ENCODE measurements at regions not wholly inside any gene's neighbourhood (a gene's known extent, or its start where the extent isn't known, plus 50 kb on each side); places are given as distances from the start of the nearest gene placed in this dataset.
"Not testable (repeated sequence)": the region's sequence is repeated elsewhere in the genome, so short reads cannot be mapped to it uniquely, and the experiment has no call there.

GRCh38 chr6:18656506-18656905 is 269.4 kb downstream of the RNF144B start:
- no peak for TF ChIP-seq TAF1 (IDR thresholded peaks at IDR 0.05; ENCODE audit: low read depth, low read length)
- TF ChIP-seq POLR2AphosphoS5 (IDR thresholded peaks at IDR 0.05; ENCODE audit: low read depth, low read length), result no peak
- no peak for TF ChIP-seq POU2F2 (IDR thresholded peaks at IDR 0.05; ENCODE audit: low read depth, low read length)
- no peak for TF ChIP-seq SPI1 (IDR thresholded peaks at IDR 0.05; ENCODE audit: low read depth, low read length)
- TF ChIP-seq PAX5 (IDR thresholded peaks at IDR 0.05; ENCODE audit: insufficient read depth, low read length, severe bottlenecking), result no peak
- TF ChIP-seq POLR2A (IDR thresholded peaks at IDR 0.05; ENCODE audit: low read depth, low read length), result no peak
- DNase-seq (ENCODE audit: insufficient read length, low spot score), result no peak
- FAIRE-seq, result no peak

GRCh38 chr6:18659994-18660393 is 272.8 kb downstream of the RNF144B start:
- not testable (repeated sequence) for FAIRE-seq; DNase-seq (ENCODE audit: insufficient read length, low spot score)

GRCh38 chr6:18663011-18663410 is 275.9 kb downstream of the RNF144B start:
- no peak for DNase-seq (ENCODE audit: insufficient read length, low spot score)
- FAIRE-seq, result no peak
- TF ChIP-seq TAF1 (IDR thresholded peaks at IDR 0.05; ENCODE audit: low read depth, low read length) (no peak), PAX5 (IDR thresholded peaks at IDR 0.05; ENCODE audit: insufficient read depth, low read length, severe bottlenecking) (no peak), POU2F2 (IDR thresholded peaks at IDR 0.05; ENCODE audit: low read depth, low read length) (no peak), POLR2AphosphoS5 (IDR thresholded peaks at IDR 0.05; ENCODE audit: low read depth, low read length) (no peak), SPI1 (IDR thresholded peaks at IDR 0.05; ENCODE audit: low read depth, low read length) (no peak)

- no peak for TF ChIP-seq SPI1 (IDR thresholded peaks at IDR 0.05; ENCODE audit: low read depth, low read length)
- TF ChIP-seq TAF1 (IDR thresholded peaks at IDR 0.05; ENCODE audit: low read depth, low read length), result no peak
- TF ChIP-seq POLR2A (IDR thresholded peaks at IDR 0.05; ENCODE audit: low read depth, low read length), result no peak
- no peak for TF ChIP-seq POU2F2 (IDR thresholded peaks at IDR 0.05; ENCODE audit: low read depth, low read length)
- FAIRE-seq (no peak), DNase-seq (ENCODE audit: insufficient read length, low spot score) (no peak)
These were observed 277.3 kb downstream of the RNF144B start for GRCh38 chr6:18664401-18664800.

GRCh38 chr6:18667612-18668011 is 280.5 kb downstream of the RNF144B start:
- TF ChIP-seq POU2F2 (IDR thresholded peaks at IDR 0.05; ENCODE audit: low read depth, low read length), result no peak
- no peak for TF ChIP-seq PAX5 (IDR thresholded peaks at IDR 0.05; ENCODE audit: insufficient read depth, low read length, severe bottlenecking)
- TF ChIP-seq SPI1 (IDR thresholded peaks at IDR 0.05; ENCODE audit: low read depth, low read length), result no peak
- TF ChIP-seq TAF1 (IDR thresholded peaks at IDR 0.05; ENCODE audit: low read depth, low read length), result no peak
- no peak for TF ChIP-seq POLR2A (IDR thresholded peaks at IDR 0.05; ENCODE audit: low read depth, low read length)
- no peak for TF ChIP-seq POLR2AphosphoS5 (IDR thresholded peaks at IDR 0.05; ENCODE audit: low read depth, low read length)
- FAIRE-seq (no peak), DNase-seq (ENCODE audit: insufficient read length, low spot score) (no peak)

- FAIRE-seq (no peak), DNase-seq (ENCODE audit: insufficient read length, low spot score) (no peak)
- TF ChIP-seq TAF1 (IDR thresholded peaks at IDR 0.05; ENCODE audit: low read depth, low read length) (no peak), POU2F2 (IDR thresholded peaks at IDR 0.05; ENCODE audit: low read depth, low read length) (no peak), POLR2A (IDR thresholded peaks at IDR 0.05; ENCODE audit: low read depth, low read length) (no peak), POLR2AphosphoS5 (IDR thresholded peaks at IDR 0.05; ENCODE audit: low read depth, low read length) (no peak), SPI1 (IDR thresholded peaks at IDR 0.05; ENCODE audit: low read depth, low read length) (no peak), PAX5 (IDR thresholded peaks at IDR 0.05; ENCODE audit: insufficient read depth, low read length, severe bottlenecking) (no peak)
These were observed 281.8 kb downstream of the RNF144B start for GRCh38 chr6:18668994-18669393.

- FAIRE-seq (no peak), DNase-seq (ENCODE audit: insufficient read length, low spot score) (no peak)
- TF ChIP-seq POLR2A (IDR thresholded peaks at IDR 0.05; ENCODE audit: low read depth, low read length) (no peak), SPI1 (IDR thresholded peaks at IDR 0.05; ENCODE audit: low read depth, low read length) (no peak)
These were observed 285.7 kb downstream of the RNF144B start for GRCh38 chr6:18672852-18673251.

- FAIRE-seq (no peak), DNase-seq (ENCODE audit: insufficient read length, low spot score) (no peak)
- TF ChIP-seq TAF1 (IDR thresholded peaks at IDR 0.05; ENCODE audit: low read depth, low read length), result no peak
- TF ChIP-seq POLR2A (IDR thresholded peaks at IDR 0.05; ENCODE audit: low read depth, low read length), result no peak
- TF ChIP-seq POLR2AphosphoS5 (IDR thresholded peaks at IDR 0.05; ENCODE audit: low read depth, low read length), result no peak
- no peak for TF ChIP-seq POU2F2 (IDR thresholded peaks at IDR 0.05; ENCODE audit: low read depth, low read length)
- no peak for TF ChIP-seq PAX5 (IDR thresholded peaks at IDR 0.05; ENCODE audit: insufficient read depth, low read length, severe bottlenecking)
- TF ChIP-seq SPI1 (IDR thresholded peaks at IDR 0.05; ENCODE audit: low read depth, low read length), result no peak
These were observed 287.2 kb downstream of the RNF144B start for GRCh38 chr6:18674346-18674745.

- FAIRE-seq, result no peak
- TF ChIP-seq SPI1 (IDR thresholded peaks at IDR 0.05; ENCODE audit: low read depth, low read length) (no peak), POLR2A (IDR thresholded peaks at IDR 0.05; ENCODE audit: low read depth, low read length) (no peak), PAX5 (IDR thresholded peaks at IDR 0.05; ENCODE audit: insufficient read depth, low read length, severe bottlenecking) (no peak), POU2F2 (IDR thresholded peaks at IDR 0.05; ENCODE audit: low read depth, low read length) (no peak)
- DNase-seq (ENCODE audit: insufficient read length, low spot score), result no peak
These were observed 288.7 kb downstream of the RNF144B start for GRCh38 chr6:18675881-18676280.

- FAIRE-seq (no peak), DNase-seq (ENCODE audit: insufficient read length, low spot score) (no peak)
- TF ChIP-seq SPI1 (IDR thresholded peaks at IDR 0.05; ENCODE audit: low read depth, low read length), result no peak
- TF ChIP-seq TAF1 (IDR thresholded peaks at IDR 0.05; ENCODE audit: low read depth, low read length), result no peak
- no peak for TF ChIP-seq PAX5 (IDR thresholded peaks at IDR 0.05; ENCODE audit: insufficient read depth, low read length, severe bottlenecking)
- TF ChIP-seq POLR2A (IDR thresholded peaks at IDR 0.05; ENCODE audit: low read depth, low read length), result no peak
These were observed 289.4 kb downstream of the RNF144B start for GRCh38 chr6:18676548-18676947.

- TF ChIP-seq POLR2AphosphoS5 (IDR thresholded peaks at IDR 0.05; ENCODE audit: low read depth, low read length) (no peak), SPI1 (IDR thresholded peaks at IDR 0.05; ENCODE audit: low read depth, low read length) (no peak), POU2F2 (IDR thresholded peaks at IDR 0.05; ENCODE audit: low read depth, low read length) (no peak), PAX5 (IDR thresholded peaks at IDR 0.05; ENCODE audit: insufficient read depth, low read length, severe bottlenecking) (no peak), TAF1 (IDR thresholded peaks at IDR 0.05; ENCODE audit: low read depth, low read length) (no peak), POLR2A (IDR thresholded peaks at IDR 0.05; ENCODE audit: low read depth, low read length) (no peak)
- no peak for FAIRE-seq
- DNase-seq (ENCODE audit: insufficient read length, low spot score), result no peak
These were observed 293.7 kb downstream of the RNF144B start for GRCh38 chr6:18680842-18681241.
